Cardiac muscle cell (in vitro differentiated cells and primary cell): ENCODE measurements at regions not wholly inside any gene's neighbourhood (a gene's known extent, or its start where the extent isn't known, plus 50 kb on each side); places are given as distances from the start of the nearest gene placed in this dataset.

ENCODE experiments used
- DNase-seq, 2 donors: peaks; one replicate each; pipeline versions ENCODE4 v3.0.0 to v3.0.0-alpha.2; 2010 to 2017; ENCODE audit warnings: low read depth in 1 of 2, low spot score in 1 of 2
- H3K27ac ChIP-seq: fragments of 200-600 bp; sonication (generic); 2 replicates; pipeline ENCODE4 v1.5.1; 2016
- H3K27me3 ChIP-seq: fragments of 200-600 bp; sonication (generic); 2 replicates; pipeline ENCODE4 v1.6.0; 2016; ENCODE audit warnings: control low read depth
- H3K36me3 ChIP-seq: fragments of 200-600 bp; sonication (generic); 2 replicates; pipeline ENCODE4 v1.5.1; 2016; ENCODE audit warnings: control low read depth
- H3K4me1 ChIP-seq: fragments of 200-600 bp; sonication (generic); 2 replicates; pipeline ENCODE4 v1.8.1; 2017; ENCODE audit warnings: low read depth, mild to moderate bottlenecking, mixed run types
- H3K4me3 ChIP-seq: fragments of 200-600 bp; sonication (generic); 2 replicates; pipeline ENCODE4 v1.5.1; 2016; ENCODE audit warnings: mild to moderate bottlenecking
- H3K9me3 ChIP-seq: fragments of 200-600 bp; sonication (generic); 2 replicates; pipeline ENCODE4 v1.5.1; 2017; ENCODE audit warnings: low read depth, mild to moderate bottlenecking, control low read depth
- TF ChIP-seq, protein P1 (sequence below): IDR thresholded peaks from 2 replicates; pipeline ENCODE4 v1.5.1; 2012; ENCODE audit warnings: low read depth, mild to moderate bottlenecking, low read length

DNA sequence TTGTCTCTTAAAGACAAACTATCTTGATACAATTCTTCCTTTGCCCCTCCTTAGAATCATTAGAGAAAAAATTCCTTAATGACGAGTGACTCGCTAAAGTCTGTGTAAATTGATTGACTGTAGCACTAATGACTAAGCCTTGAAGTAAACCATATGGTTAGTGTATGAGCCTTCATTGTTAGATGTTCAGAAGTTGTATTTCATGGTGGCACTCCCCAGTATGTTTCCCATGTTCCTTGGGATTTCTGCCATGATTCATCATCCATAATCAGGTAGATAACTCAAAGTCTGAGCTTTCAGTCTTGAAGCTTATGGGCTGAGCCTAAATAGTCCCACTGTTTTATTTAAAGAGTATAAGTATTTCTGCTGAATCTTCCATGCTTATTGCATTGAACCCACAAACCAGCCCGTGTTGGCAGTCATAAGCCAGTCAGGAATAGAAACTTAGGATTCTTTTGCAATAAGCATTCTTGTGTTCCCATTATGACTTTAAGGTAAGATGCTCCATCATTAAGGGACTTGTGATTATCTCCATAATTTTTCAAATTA, 371.2 kb upstream of the RARB start:
- Histone ChIP-seq H3K4me1 (peaks cover 5% of the 10 kb centered on the region), H3K9me3 (no peaks in the 10 kb centered on the region), H3K27me3 (no peaks in the 10 kb centered on the region), H3K36me3 (no peaks in the 10 kb centered on the region), H3K4me3 (no peak overlapping the region), H3K27ac (no peak overlapping the region)
- TF ChIP-seq, protein P1, sequence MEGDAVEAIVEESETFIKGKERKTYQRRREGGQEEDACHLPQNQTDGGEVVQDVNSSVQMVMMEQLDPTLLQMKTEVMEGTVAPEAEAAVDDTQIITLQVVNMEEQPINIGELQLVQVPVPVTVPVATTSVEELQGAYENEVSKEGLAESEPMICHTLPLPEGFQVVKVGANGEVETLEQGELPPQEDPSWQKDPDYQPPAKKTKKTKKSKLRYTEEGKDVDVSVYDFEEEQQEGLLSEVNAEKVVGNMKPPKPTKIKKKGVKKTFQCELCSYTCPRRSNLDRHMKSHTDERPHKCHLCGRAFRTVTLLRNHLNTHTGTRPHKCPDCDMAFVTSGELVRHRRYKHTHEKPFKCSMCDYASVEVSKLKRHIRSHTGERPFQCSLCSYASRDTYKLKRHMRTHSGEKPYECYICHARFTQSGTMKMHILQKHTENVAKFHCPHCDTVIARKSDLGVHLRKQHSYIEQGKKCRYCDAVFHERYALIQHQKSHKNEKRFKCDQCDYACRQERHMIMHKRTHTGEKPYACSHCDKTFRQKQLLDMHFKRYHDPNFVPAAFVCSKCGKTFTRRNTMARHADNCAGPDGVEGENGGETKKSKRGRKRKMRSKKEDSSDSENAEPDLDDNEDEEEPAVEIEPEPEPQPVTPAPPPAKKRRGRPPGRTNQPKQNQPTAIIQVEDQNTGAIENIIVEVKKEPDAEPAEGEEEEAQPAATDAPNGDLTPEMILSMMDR, result no peak
- no peak for DNase-seq

DNA sequence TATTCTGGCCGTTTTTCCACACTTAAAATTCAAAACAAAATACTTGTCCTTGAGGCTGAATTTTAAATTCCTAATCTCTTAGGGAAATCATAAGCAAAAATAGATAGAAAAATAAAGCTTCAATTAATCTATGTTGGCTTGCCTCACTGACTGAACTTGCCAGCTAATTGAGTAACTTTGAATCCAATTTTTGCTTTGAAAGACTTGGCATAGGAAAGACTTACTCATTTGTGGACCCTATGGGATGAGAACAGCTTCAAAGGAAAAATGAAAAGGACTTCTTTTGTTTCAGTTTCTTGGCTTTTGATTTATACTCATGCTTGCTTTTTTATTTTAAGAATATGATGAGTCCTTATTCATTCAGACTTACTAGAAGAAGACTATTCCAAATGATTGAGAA, 370.7 kb upstream of the RARB start:
- H3K4me1 ChIP-seq, result peaks cover 5% of the 10 kb centered on the region
- no peaks in the 10 kb centered on the region for H3K36me3 ChIP-seq
- TF ChIP-seq, protein P1, result no peak
- DNase-seq, result no peak
- H3K9me3 ChIP-seq, result no peaks in the 10 kb centered on the region
- H3K27ac ChIP-seq, result no peak overlapping the region
- no peak overlapping the region for H3K4me3 ChIP-seq
- H3K27me3 ChIP-seq, result no peaks in the 10 kb centered on the region

DNA sequence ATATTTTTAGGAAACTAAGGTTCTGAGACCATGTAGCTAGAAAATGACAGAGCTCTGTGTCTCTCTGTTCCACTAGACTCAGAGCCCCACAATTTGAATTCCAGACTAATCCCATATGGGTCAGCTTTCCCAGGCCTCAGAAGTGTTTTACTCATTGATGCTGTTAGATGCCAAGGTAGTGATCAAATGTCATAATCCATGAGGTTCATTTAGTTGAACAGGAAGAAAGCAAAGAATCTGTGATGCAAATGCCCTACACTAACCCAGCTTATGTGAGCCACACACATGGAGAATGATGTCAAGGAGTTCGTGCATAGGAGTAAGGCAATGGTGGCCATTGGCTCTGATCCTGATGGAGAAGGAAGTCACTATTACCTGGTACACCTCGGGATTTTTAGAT, 363.4 kb upstream of the RARB start:
- Histone ChIP-seq H3K9me3 (no peaks in the 10 kb centered on the region), H3K36me3 (no peaks in the 10 kb centered on the region), H3K4me3 (no peak overlapping the region), H3K4me1 (no peaks in the 10 kb centered on the region), H3K27me3 (no peaks in the 10 kb centered on the region), H3K27ac (no peak overlapping the region)
- no peak for DNase-seq
- TF ChIP-seq, protein P1, result no peak

DNA sequence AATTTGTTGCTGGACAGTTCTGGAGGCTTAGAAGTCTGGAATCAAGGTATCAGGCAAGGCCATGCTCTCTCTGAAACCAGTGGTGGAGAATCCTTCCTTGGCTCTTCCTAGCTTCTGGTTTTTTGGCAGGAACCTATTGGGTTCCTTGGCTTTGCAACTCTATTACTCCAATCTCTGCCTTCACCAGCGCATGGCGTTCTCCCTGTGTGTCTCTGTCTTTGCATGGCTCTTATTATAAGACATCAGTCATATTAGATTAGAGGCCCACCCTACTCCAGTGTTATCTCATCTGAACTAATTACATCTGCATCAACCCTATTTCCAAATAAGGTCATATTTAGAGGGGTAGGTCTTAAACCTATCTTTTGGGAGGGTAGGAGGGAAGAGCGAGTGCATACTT, 358.1 kb upstream of the RARB start:
- TF ChIP-seq, protein P1, result no peak
- Histone ChIP-seq H3K27me3 (no peaks in the 10 kb centered on the region), H3K9me3 (no peaks in the 10 kb centered on the region), H3K36me3 (no peaks in the 10 kb centered on the region), H3K27ac (peak overlapping the region; percentile 13), H3K4me1 (peaks cover 8% of the 10 kb centered on the region), H3K4me3 (no peak overlapping the region)
- DNase-seq, result no peak

DNA sequence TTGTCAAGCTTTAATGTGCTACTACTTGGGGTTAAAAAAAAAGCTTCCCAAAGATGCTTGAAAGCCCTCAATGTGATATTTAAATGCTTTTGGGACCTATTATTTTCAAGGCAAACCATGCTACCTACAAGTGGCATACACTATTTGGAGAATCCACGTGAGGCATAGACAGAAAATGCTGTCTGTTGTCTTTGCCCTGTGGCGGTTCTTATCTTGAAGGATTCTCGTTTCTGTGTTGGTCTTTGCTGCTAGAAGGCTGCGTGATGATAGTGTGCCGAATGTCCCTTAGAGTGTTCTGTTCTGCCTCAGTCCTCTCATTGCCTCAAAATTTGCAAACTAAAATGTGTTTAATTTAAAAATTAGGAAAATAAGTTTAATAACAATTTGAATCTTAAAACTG, 356.2 kb upstream of the RARB start:
- Histone ChIP-seq H3K36me3 (no peaks in the 10 kb centered on the region), H3K27me3 (no peaks in the 10 kb centered on the region), H3K4me1 (peaks cover 8% of the 10 kb centered on the region), H3K4me3 (no peak overlapping the region), H3K9me3 (no peaks in the 10 kb centered on the region), H3K27ac (no peak overlapping the region)
- TF ChIP-seq, protein P1, result no peak
- DNase-seq, result no peak

DNA sequence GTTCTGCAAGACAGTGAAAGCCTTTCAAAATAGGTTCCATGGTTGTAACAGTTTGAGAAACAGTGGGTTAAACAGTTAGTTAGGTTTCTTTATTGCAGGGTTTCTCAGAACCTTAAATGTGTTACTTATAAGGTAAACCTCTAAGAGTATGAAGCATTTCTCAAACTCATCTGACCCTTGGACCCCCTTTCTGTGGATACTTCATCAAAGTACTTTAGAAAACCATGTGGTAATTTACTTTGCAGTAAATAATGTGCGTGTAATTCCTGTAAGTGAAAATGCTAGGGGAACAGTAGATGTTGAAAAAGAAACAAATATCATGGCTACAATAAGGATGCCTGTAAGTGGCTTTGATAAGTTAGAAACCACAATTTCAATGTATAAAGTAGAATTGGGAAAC, 354.6 kb upstream of the RARB start:
- Histone ChIP-seq H3K27me3 (no peaks in the 10 kb centered on the region), H3K4me3 (no peak overlapping the region), H3K36me3 (no peaks in the 10 kb centered on the region), H3K4me1 (peaks cover 8% of the 10 kb centered on the region), H3K27ac (no peak overlapping the region), H3K9me3 (no peaks in the 10 kb centered on the region)
- TF ChIP-seq, protein P1, result no peak
- DNase-seq, result no peak
